ENCODE measurements at regions not wholly inside any gene's neighbourhood (a gene's known extent, or its start where the extent isn't known, plus 50 kb on each side); places are given as distances from the start of the nearest gene placed in this dataset.
A peak's percentile ranks its signal among the peaks of the same experiment; 100 is the strongest.

DNA sequence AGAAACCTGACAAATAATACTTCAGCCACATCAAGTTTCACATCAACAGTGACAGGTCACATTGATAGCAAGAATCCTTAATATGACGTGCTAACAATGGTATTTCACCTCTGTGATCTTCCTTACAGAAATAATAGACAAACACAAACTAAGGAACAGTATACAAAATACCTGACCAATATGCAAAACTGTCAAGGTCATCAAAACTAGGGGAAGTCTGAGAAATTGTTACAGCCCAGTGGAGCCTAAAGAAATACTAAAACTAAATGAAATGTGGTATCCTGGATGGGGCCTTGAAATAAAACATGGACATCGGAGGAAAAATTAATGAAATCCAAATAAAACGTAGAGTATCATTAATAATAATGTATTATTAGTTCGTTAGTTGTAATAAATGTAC, 422.0 kb upstream of the ZNF385D start:
- TF ChIP-seq POLR2A (IDR thresholded peaks at IDR 0.05) = no peak
- TF ChIP-seq, protein P1, sequence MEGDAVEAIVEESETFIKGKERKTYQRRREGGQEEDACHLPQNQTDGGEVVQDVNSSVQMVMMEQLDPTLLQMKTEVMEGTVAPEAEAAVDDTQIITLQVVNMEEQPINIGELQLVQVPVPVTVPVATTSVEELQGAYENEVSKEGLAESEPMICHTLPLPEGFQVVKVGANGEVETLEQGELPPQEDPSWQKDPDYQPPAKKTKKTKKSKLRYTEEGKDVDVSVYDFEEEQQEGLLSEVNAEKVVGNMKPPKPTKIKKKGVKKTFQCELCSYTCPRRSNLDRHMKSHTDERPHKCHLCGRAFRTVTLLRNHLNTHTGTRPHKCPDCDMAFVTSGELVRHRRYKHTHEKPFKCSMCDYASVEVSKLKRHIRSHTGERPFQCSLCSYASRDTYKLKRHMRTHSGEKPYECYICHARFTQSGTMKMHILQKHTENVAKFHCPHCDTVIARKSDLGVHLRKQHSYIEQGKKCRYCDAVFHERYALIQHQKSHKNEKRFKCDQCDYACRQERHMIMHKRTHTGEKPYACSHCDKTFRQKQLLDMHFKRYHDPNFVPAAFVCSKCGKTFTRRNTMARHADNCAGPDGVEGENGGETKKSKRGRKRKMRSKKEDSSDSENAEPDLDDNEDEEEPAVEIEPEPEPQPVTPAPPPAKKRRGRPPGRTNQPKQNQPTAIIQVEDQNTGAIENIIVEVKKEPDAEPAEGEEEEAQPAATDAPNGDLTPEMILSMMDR (IDR thresholded peaks at IDR 0.05) = no peak
- no peak for TF ChIP-seq EP300 (IDR thresholded peaks at IDR 0.05)
- no peak for TF ChIP-seq POLR2AphosphoS5 (IDR thresholded peaks at IDR 0.05)
- H3K9me3 ChIP-seq = no peaks in the 10 kb centered on the region
- H3K4me1 ChIP-seq = no peaks in the 10 kb centered on the region
- DNase-seq = no peak
- H3K36me3 ChIP-seq = no peaks in the 10 kb centered on the region
- H3K4me3 ChIP-seq = no peak overlapping the region
- 76 to 87% (median 80%) methylated on average over 4 of the region's 4 CpGs for WGBS, 5 donors
- no peaks in the 10 kb centered on the region for H3K27me3 ChIP-seq
- H3K27ac ChIP-seq = no peak overlapping the region
- intact Hi-C loops (cut with DNase I; ENCODE audit: low total_unique reads) = no loop called here

- TF ChIP-seq, protein P1 (IDR thresholded peaks at IDR 0.05) = no peak
- TF ChIP-seq EP300 (IDR thresholded peaks at IDR 0.05) = no peak
- no peak for TF ChIP-seq POLR2AphosphoS5 (IDR thresholded peaks at IDR 0.05)
- TF ChIP-seq POLR2A (IDR thresholded peaks at IDR 0.05) = no peak
- H3K9me3 ChIP-seq = no peaks in the 10 kb centered on the region
- H3K27me3 ChIP-seq = no peaks in the 10 kb centered on the region
- H3K27ac ChIP-seq = no peak overlapping the region
- 18 to 37% (median 26%) methylated on average over 1 of the region's 1 CpG for WGBS, 5 donors
- H3K4me3 ChIP-seq = no peak overlapping the region
- no peaks in the 10 kb centered on the region for H3K4me1 ChIP-seq
- intact Hi-C loops (cut with DNase I; ENCODE audit: low total_unique reads) = no loop called here
- peak in 1 of 2 donors; percentile 12 for DNase-seq
- no peaks in the 10 kb centered on the region for H3K36me3 ChIP-seq
Measured at GRCh38 chr3:22175947-22176346, 424.9 kb upstream of the ZNF385D start.

DNA sequence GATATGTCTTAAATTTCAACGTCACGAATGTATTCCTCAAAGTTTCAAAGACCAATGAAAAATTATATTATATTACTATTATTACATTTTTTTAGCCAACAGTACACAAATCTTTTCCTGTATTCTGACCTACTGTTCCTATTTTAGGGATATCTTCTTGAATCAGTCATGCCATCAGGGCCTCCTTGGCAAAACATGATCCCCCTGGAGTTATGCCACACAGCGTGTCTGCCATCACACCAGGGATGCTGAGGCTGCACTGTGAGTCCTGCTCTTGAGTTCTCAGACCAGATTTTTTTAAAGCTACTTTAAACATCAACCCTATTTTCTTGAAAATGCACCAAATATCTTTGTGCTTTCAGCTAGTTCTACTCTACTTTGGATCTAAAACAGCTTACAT, 425.9 kb upstream of the ZNF385D start:
- WGBS, 5 donors = 82 to 88% (median 84%) methylated on average over 3 of the region's 3 CpGs
- Histone ChIP-seq H3K27ac (no peak overlapping the region), H3K4me3 (no peak overlapping the region), H3K27me3 (no peaks in the 10 kb centered on the region), H3K36me3 (no peaks in the 10 kb centered on the region), H3K4me1 (no peaks in the 10 kb centered on the region), H3K9me3 (no peaks in the 10 kb centered on the region)
- intact Hi-C loops (cut with DNase I; ENCODE audit: low total_unique reads) = no loop called here
- no peak for DNase-seq
- TF ChIP-seq, protein P1 (IDR thresholded peaks at IDR 0.05) = no peak
- TF ChIP-seq EP300 (IDR thresholded peaks at IDR 0.05) (no peak), POLR2A (IDR thresholded peaks at IDR 0.05) (no peak), POLR2AphosphoS5 (IDR thresholded peaks at IDR 0.05) (no peak)

GRCh38 chr3:22189616-22190015, 438.6 kb upstream of the ZNF385D start:
- Histone ChIP-seq H3K36me3 (no peaks in the 10 kb centered on the region), H3K27me3 (no peaks in the 10 kb centered on the region), H3K27ac (no peak overlapping the region), H3K9me3 (no peaks in the 10 kb centered on the region), H3K4me1 (no peaks in the 10 kb centered on the region), H3K4me3 (no peak overlapping the region)
- no peak for DNase-seq
- intact Hi-C loops (cut with DNase I; ENCODE audit: low total_unique reads) = no loop called here
- TF ChIP-seq, protein P1 (IDR thresholded peaks at IDR 0.05) = no peak

GRCh38 chr3:22199095-22199494, 448.1 kb upstream of the ZNF385D start:
- H3K9me3 ChIP-seq = no peaks in the 10 kb centered on the region
- TF ChIP-seq, protein P1 (IDR thresholded peaks at IDR 0.05) = no peak
- TF ChIP-seq POLR2AphosphoS5 (IDR thresholded peaks at IDR 0.05) (no peak), EP300 (IDR thresholded peaks at IDR 0.05) (no peak), POLR2A (IDR thresholded peaks at IDR 0.05) (no peak)
- no peak for DNase-seq
- no peak overlapping the region for H3K4me3 ChIP-seq
- H3K27me3 ChIP-seq = no peaks in the 10 kb centered on the region
- no peaks in the 10 kb centered on the region for H3K4me1 ChIP-seq
- WGBS, 5 donors = 33 to 62% (median 53%) methylated on average over 1 of the region's 1 CpG
- no peaks in the 10 kb centered on the region for H3K36me3 ChIP-seq
- H3K27ac ChIP-seq = no peak overlapping the region
- intact Hi-C loops (cut with DNase I; ENCODE audit: low total_unique reads) = no loop called here

Data from stomach (tissue), 8 donors.